Activated T-cell treated with anti-CD3 and anti-CD28 coated beads, Interleukin-2, amount 50 U/mL, for 48 hours (primary cell): ENCODE measurements at regions not wholly inside any gene's neighbourhood (a gene's known extent, or its start where the extent isn't known, plus 50 kb on each side); places are given as distances from the start of the nearest gene placed in this dataset.
A peak's percentile ranks its signal among the peaks of the same experiment; 100 is the strongest.

ENCODE experiments used
- DNase-seq, 2 experiments: peaks; one replicate each; pipeline ENCODE4 v3.0.0-alpha.2; 2020

GRCh38 chr1:212526111-212526491 lies 82.5 kb upstream of the ATF3 start:
- DNase-seq, result no peak

- no peak for DNase-seq
Measured at GRCh38 chr1:212528501-212528900, 80.1 kb upstream of the ATF3 start.

- DNase-seq, result no peak
Measured at GRCh38 chr1:212529211-212529741, 79.3 kb upstream of the ATF3 start.

- no peak for DNase-seq
Measured at GRCh38 chr1:212531267-212531666, 77.3 kb upstream of the ATF3 start.

- DNase-seq, result no peak
Measured at GRCh38 chr1:212531796-212532195, 76.8 kb upstream of the ATF3 start.

GRCh38 chr1:212532469-212533147 lies 76.0 kb upstream of the ATF3 start:
- DNase-seq, result no peak

- no peak for DNase-seq
Measured at GRCh38 chr1:212533148-212533517, 75.4 kb upstream of the ATF3 start.

- DNase-seq, result no peak
Measured at GRCh38 chr1:212536586-212536985, 72.0 kb upstream of the ATF3 start.

GRCh38 chr1:212537610-212538009 lies 71.0 kb upstream of the ATF3 start:
- no peak for DNase-seq

- DNase-seq, result no peak
Measured at GRCh38 chr1:212539737-212540430, 68.7 kb upstream of the ATF3 start.

- no peak for DNase-seq
Measured at GRCh38 chr1:212542761-212543187, 65.8 kb upstream of the ATF3 start.

GRCh38 chr1:212544110-212544509 lies 64.5 kb upstream of the ATF3 start:
- no peak for DNase-seq

- DNase-seq, result no peak
Measured at GRCh38 chr1:212545941-212546635, 62.5 kb upstream of the ATF3 start.

- DNase-seq, result no peak
Measured at GRCh38 chr1:212549503-212550017, 59.0 kb upstream of the ATF3 start.

- no peak for DNase-seq
Measured at GRCh38 chr1:212551929-212552328, 56.6 kb upstream of the ATF3 start.

- no peak for DNase-seq
Measured at GRCh38 chr1:212553676-212554075, 54.9 kb upstream of the ATF3 start.

GRCh38 chr1:212554401-212554800 lies 54.2 kb upstream of the ATF3 start:
- no peak for DNase-seq

- no peak for DNase-seq
Measured at GRCh38 chr1:212555426-212555825, 53.1 kb upstream of the ATF3 start.

GRCh38 chr1:212556822-212557549 lies 51.6 kb upstream of the ATF3 start:
- DNase-seq, result no peak

GRCh38 chr1:212557739-212558692 lies 50.5 kb upstream of the ATF3 start:
- no peak for DNase-seq

GRCh38 chr1:212558693-212559480 lies 49.7 kb upstream of the ATF3 start:
- DNase-seq, result peak; percentile 90 to 93
